ENCODE measurements at regions not wholly inside any gene's neighbourhood (a gene's known extent, or its start where the extent isn't known, plus 50 kb on each side); places are given as distances from the start of the nearest gene placed in this dataset.

DNA sequence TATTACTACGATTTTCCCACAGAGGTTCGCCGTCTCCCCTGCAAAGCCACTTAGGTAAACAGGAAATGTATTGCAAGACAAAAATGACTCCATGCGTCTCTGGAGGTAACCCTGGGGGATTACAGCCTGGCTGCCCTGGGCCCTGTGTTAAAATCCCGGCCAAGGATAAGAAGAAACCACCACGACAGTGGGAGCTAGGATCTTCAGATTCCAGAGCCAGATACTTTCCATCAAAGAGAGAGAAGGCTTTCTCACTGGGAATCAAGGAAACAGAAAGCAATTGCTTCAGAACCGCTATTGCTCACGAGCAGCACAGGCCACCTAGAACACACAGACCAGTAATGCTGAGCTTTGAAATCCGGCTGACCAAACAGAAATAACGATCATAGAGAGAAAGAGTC lies 97.9 kb upstream of the ZNF516 start:
- H2BK20ac ChIP-seq (ENCODE audit: low read depth, low read length, poor library complexity, severe bottlenecking), result no peak overlapping the region
- H3K27ac ChIP-seq (ENCODE audit: insufficient read length, low read depth, low read length), result no peak overlapping the region
- H3K4me1 ChIP-seq (ENCODE audit: insufficient read depth, low read length), result no peaks in the 10 kb centered on the region; the same call in 1 of the 2 replicates
- H3K79me1 ChIP-seq (ENCODE audit: insufficient read depth, low read depth, low read length, poor library complexity, severe bottlenecking), result no peaks in the 10 kb centered on the region
- Mint-ChIP-seq H3K4me3 (no peak overlapping the region), H3K27ac (no peak overlapping the region; a peak in 2 of 7 replicates), H3K36me3 (ENCODE audit: insufficient read depth in 1 of 3, low read depth in 3 of 3) (no peaks in the 10 kb centered on the region), H3K4me1 (peaks cover 26 to 30% of the 10 kb centered on the region in 2 experiments), H3K27me3 (ENCODE audit: low read depth) (peaks cover 7% of the 10 kb centered on the region), H3K9me3 (no peaks in the 10 kb centered on the region)
- no peak overlapping the region for H3K18ac ChIP-seq (ENCODE audit: insufficient read length, low read depth, low read length)
- TF ChIP-seq, protein P1, sequence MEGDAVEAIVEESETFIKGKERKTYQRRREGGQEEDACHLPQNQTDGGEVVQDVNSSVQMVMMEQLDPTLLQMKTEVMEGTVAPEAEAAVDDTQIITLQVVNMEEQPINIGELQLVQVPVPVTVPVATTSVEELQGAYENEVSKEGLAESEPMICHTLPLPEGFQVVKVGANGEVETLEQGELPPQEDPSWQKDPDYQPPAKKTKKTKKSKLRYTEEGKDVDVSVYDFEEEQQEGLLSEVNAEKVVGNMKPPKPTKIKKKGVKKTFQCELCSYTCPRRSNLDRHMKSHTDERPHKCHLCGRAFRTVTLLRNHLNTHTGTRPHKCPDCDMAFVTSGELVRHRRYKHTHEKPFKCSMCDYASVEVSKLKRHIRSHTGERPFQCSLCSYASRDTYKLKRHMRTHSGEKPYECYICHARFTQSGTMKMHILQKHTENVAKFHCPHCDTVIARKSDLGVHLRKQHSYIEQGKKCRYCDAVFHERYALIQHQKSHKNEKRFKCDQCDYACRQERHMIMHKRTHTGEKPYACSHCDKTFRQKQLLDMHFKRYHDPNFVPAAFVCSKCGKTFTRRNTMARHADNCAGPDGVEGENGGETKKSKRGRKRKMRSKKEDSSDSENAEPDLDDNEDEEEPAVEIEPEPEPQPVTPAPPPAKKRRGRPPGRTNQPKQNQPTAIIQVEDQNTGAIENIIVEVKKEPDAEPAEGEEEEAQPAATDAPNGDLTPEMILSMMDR (conservative IDR thresholded peaks at IDR 0.05), result no peak
- H3K4ac ChIP-seq (ENCODE audit: low read depth, low read length), result no peak overlapping the region
- no peaks in the 10 kb centered on the region for H3K27me3 ChIP-seq (ENCODE audit: insufficient read depth, low read length)
- H3K4me2 ChIP-seq (ENCODE audit: insufficient read depth, insufficient read length, low read length), result no peak overlapping the region
- no peaks in the 10 kb centered on the region for H3K9me3 ChIP-seq (ENCODE audit: control insufficient read depth, low read depth, low read length)
- H3K23me2 ChIP-seq (ENCODE audit: insufficient read length, low read depth, low read length, poor library complexity, severe bottlenecking), result peaks cover 5% of the 10 kb centered on the region
- no peak overlapping the region for H4K8ac ChIP-seq (replicated peaks; ENCODE audit: insufficient read length, low read depth, low read length)
- no peak overlapping the region for H2BK12ac ChIP-seq (ENCODE audit: insufficient read length, low read depth, low read length)
- H2BK15ac ChIP-seq (ENCODE audit: low read depth, low read length), result no peak overlapping the region
- no peak for DNase-seq
- H3K79me2 ChIP-seq (ENCODE audit: insufficient read depth, low read length), result no peaks in the 10 kb centered on the region
- H3K14ac ChIP-seq (ENCODE audit: insufficient read depth, low read length), result no peak overlapping the region
- H4K91ac ChIP-seq (ENCODE audit: insufficient read length, low read depth, low read length), result no peak overlapping the region
- H3K56ac ChIP-seq (ENCODE audit: insufficient read length, low read depth, low read length), result no peak overlapping the region
- H3K9ac ChIP-seq (ENCODE audit: extremely low read depth, insufficient read length, low read length), result no peak overlapping the region
- no peak overlapping the region for H3T11ph ChIP-seq (ENCODE audit: low read length)
- H2BK120ac ChIP-seq (ENCODE audit: low read depth, low read length, poor library complexity, severe bottlenecking), result no peak overlapping the region
- H4K20me1 ChIP-seq (ENCODE audit: control insufficient read depth, insufficient read depth, insufficient read length), result no peaks in the 10 kb centered on the region
- H4K5ac ChIP-seq (ENCODE audit: insufficient read length, low read depth, low read length), result no peak overlapping the region
- no peak overlapping the region for H2AK5ac ChIP-seq (ENCODE audit: insufficient read length, low read length)
- H3K23ac ChIP-seq (ENCODE audit: insufficient read length, low read depth, low read length), result no peak overlapping the region
- no peak overlapping the region for H2AFZ ChIP-seq (ENCODE audit: low read length)
- no CpG with 5 or more reads among the region's 10 CpGs for WGBS (ENCODE audit: extremely low coverage, insufficient read length, low lambda C conversion rate)
- no peak overlapping the region for H2BK5ac ChIP-seq (ENCODE audit: insufficient read length, low read length)
